Fibroblast of villous mesenchyme (primary cell): ENCODE measurements at regions not wholly inside any gene's neighbourhood (a gene's known extent, or its start where the extent isn't known, plus 50 kb on each side); places are given as distances from the start of the nearest gene placed in this dataset.
"Not testable (repeated sequence)": the region's sequence is repeated elsewhere in the genome, so short reads cannot be mapped to it uniquely, and the experiment has no call there.

Source experiments
- DNase-seq: peaks from one replicate; pipeline ENCODE4 v3.0.0-alpha.2; 2010; ENCODE audit warnings: low read depth
- H3K4me3 ChIP-seq: 2 replicates; pipeline ENCODE4 v1.5.1; 2011; ENCODE audit warnings: low read depth, mild to moderate bottlenecking, low read length
- CTCF ChIP-seq: IDR thresholded peaks from 2 replicates; pipeline ENCODE4 v1.5.1; 2012; ENCODE audit warnings: low read depth, mild to moderate bottlenecking, low read length; ENCODE audit not compliant: insufficient read depth

- TF ChIP-seq CTCF: no peak
- no peak for DNase-seq
- H3K4me3 ChIP-seq: no peak overlapping the region
Measured at GRCh38 chr3:66928252-66928651, 69.9 kb upstream of the KBTBD8 start.

GRCh38 chr3:66931291-66931690, 66.8 kb upstream of the KBTBD8 start:
- H3K4me3 ChIP-seq: no peak overlapping the region
- no peak for TF ChIP-seq CTCF
- no peak for DNase-seq

- no peak for DNase-seq
- no peak for TF ChIP-seq CTCF
- H3K4me3 ChIP-seq: no peak overlapping the region
Measured at GRCh38 chr3:66931699-66932098, 66.4 kb upstream of the KBTBD8 start.

GRCh38 chr3:66933233-66933632, 64.9 kb upstream of the KBTBD8 start:
- TF ChIP-seq CTCF: no peak
- DNase-seq: no peak
- no peak overlapping the region for H3K4me3 ChIP-seq

GRCh38 chr3:66934041-66934440, 64.1 kb upstream of the KBTBD8 start:
- TF ChIP-seq CTCF: no peak
- DNase-seq: no peak

GRCh38 chr3:66934725-66935124, 63.4 kb upstream of the KBTBD8 start:
- TF ChIP-seq CTCF: no peak
- no peak for DNase-seq
- no peak overlapping the region for H3K4me3 ChIP-seq

More at GRCh38 chr3:66934041-66934440, 64.1 kb upstream of the KBTBD8 start:
- H3K4me3 ChIP-seq: no peak overlapping the region

GRCh38 chr3:66937041-66937440, 61.1 kb upstream of the KBTBD8 start:
- not testable (repeated sequence) for DNase-seq, H3K4me3 ChIP-seq
